GM12878 (cell line): ENCODE measurements at regions not wholly inside any gene's neighbourhood (a gene's known extent, or its start where the extent isn't known, plus 50 kb on each side); places are given as distances from the start of the nearest gene placed in this dataset.

Source experiments
- ATAC-seq: fragments of 200-7000 bp; cut with Tn5 transposase; 3 replicates; pipeline ENCODE4 v1.9.1; 2020; ENCODE audit warnings: mild to moderate bottlenecking, moderate library complexity
- BruUV-seq: library from RNA; stranded (reverse); fragments of 400-500 nt; replicated peaks from 2 replicates; lab custom pipeline; 2021; lab: Mats Ljungman, UMichigan
- CTCF ChIA-PET: fragments of 300-600 bp; sonication (Branson Sonifier 250); formaldehyde crosslinking; extraction: SDS; loops from one replicate; lab custom pipeline; 2021; ENCODE audit warnings: inconsistent platforms; lab: Yijun Ruan, JAX
- POLR2A ChIA-PET: fragments of 350-600 bp; formaldehyde crosslinking; extraction: SDS; loops from one replicate; lab custom pipeline; 2021; ENCODE audit warnings: inconsistent platforms; lab: Charles Lee
- RAD21 ChIA-PET: fragments of 300-600 bp; sonication (Branson Sonifier 250); formaldehyde crosslinking; loops from one replicate; lab custom pipeline; 2023; ENCODE audit warnings: antibody characterized with exemption; ENCODE audit not compliant: unreplicated experiment; lab: Charles Lee
- SMC1A ChIA-PET: fragments of 300-600 bp; sonication (Branson Sonifier 250); formaldehyde crosslinking; loops from one replicate; lab custom pipeline; 2023; ENCODE audit not compliant: unreplicated experiment, uncharacterized antibody; lab: Charles Lee
- DNase-seq: peaks from one replicate; pipeline ENCODE4 v3.0.0-alpha.2; 2011; ENCODE audit warnings: low read depth, low spot score
- FAIRE-seq: peaks from 3 replicates; lab custom pipeline; 2011; peaks lifted over from hg19 to GRCh38; lab: Jason Lieb, UNC
- H2AFZ ChIP-seq: 2 replicates; pipeline ENCODE4 v1.6.0; 2011; ENCODE audit warnings: low read depth, low read length, control low read depth; ENCODE audit not compliant: control insufficient read depth
- H3K27ac ChIP-seq: 2 replicates; pipeline ENCODE4 v1.5.1; 2011; ENCODE audit warnings: control low read depth; ENCODE audit not compliant: control insufficient read depth, insufficient read depth
- H3K27me3 ChIP-seq, 2 experiments: replicated peaks in 1 of 2; 2 replicates each; pipeline versions ENCODE4 v1.6.0 to v1.6.1; 2011; ENCODE audit warnings: low read length in 1 of 2; ENCODE audit not compliant: control insufficient read depth in 2 of 2, insufficient read depth in 2 of 2
- H3K36me3 ChIP-seq, 2 experiments: 2 replicates each; pipeline ENCODE4 v1.5.1; 2011; ENCODE audit warnings: low read length in 1 of 2; ENCODE audit not compliant: control insufficient read depth in 2 of 2, insufficient read depth in 2 of 2
- H3K4me1 ChIP-seq: 2 replicates; pipeline ENCODE4 v1.6.1; 2011; ENCODE audit warnings: mild to moderate bottlenecking, low read length, moderate library complexity, mixed read lengths; ENCODE audit not compliant: control insufficient read depth, insufficient read depth
- H3K4me2 ChIP-seq: 2 replicates; pipeline ENCODE4 v1.6.0; 2011; ENCODE audit warnings: control low read depth; ENCODE audit not compliant: control insufficient read depth, insufficient read depth
- H3K4me3 ChIP-seq: fragments of 200-600 bp; sonication (generic); 2 replicates; pipeline ENCODE4 v1.5.1; 2016
- H3K79me2 ChIP-seq: 2 replicates; pipeline ENCODE4 v1.6.0; 2011; ENCODE audit warnings: low read length; ENCODE audit not compliant: control insufficient read depth, insufficient read depth
- H3K9ac ChIP-seq: 2 replicates; pipeline ENCODE4 v1.8.0; 2011; ENCODE audit warnings: low read length, control low read depth, mixed read lengths; ENCODE audit not compliant: control insufficient read depth, insufficient read depth
- H3K9me3 ChIP-seq: replicated peaks from 3 replicates; pipeline ENCODE4 v1.5.1; 2011; ENCODE audit warnings: mild to moderate bottlenecking, low read length; ENCODE audit not compliant: control insufficient read depth, insufficient read depth
- H4K20me1 ChIP-seq: 2 replicates; pipeline ENCODE4 v1.6.0; 2011; ENCODE audit not compliant: control insufficient read depth, insufficient read depth
- BCL11A ChIP-seq: IDR thresholded peaks from 2 replicates; pipeline ENCODE4 v1.6.1; 2011; ENCODE audit warnings: low read depth, low read length
- HDGF ChIP-seq: fragments of 450-650 bp; IDR thresholded peaks from 2 replicates; pipeline ENCODE4 v1.6.1; 2016; ENCODE audit warnings: antibody characterized with exemption
- MTA3 ChIP-seq: IDR thresholded peaks from 2 replicates; pipeline ENCODE4 v1.6.1; 2012; ENCODE audit warnings: low read length, inconsistent platforms, borderline replicate concordance
- SMARCA5 ChIP-seq: fragments of 450-650 bp; IDR thresholded peaks from 2 replicates; pipeline ENCODE4 v1.6.1; 2017; ENCODE audit warnings: mild to moderate bottlenecking
- SRF ChIP-seq, 2 experiments: IDR thresholded peaks; 2 replicates each; pipeline ENCODE4 v1.6.1; 2011; ENCODE audit warnings: low read depth in 2 of 2, low read length in 2 of 2, mild to moderate bottlenecking in 1 of 2, moderate library complexity in 1 of 2
- ZBED1 ChIP-seq: IDR thresholded peaks from 2 replicates; pipeline ENCODE4 v1.6.1; 2016; ENCODE audit warnings: borderline replicate concordance
- WGBS: methylation state at CpG from one replicate; pipeline ENCODE4 v1.1.6; 2016; ENCODE audit warnings: low lambda C conversion rate; ENCODE audit not compliant: insufficient replicate concordance, insufficient coverage; ENCODE audit errors: missing lambda C conversion rate; 5-methylcytosine and 5-hydroxymethylcytosine counted together
- in situ Hi-C: fragments of 300-500 bp; cut with MboI; formaldehyde crosslinking; loops from 9 replicates; pipeline ENCODE4 v1.14.3; 2018; ENCODE audit warnings: mixed read lengths
- intact Hi-C: fragments of 100-400 bp; cut with micrococcal nuclease; formaldehyde crosslinking; loops from one replicate; pipeline ENCODE4 v1.14.2; 2022; ENCODE audit not compliant: unreplicated experiment
- TF ChIP-seq, protein P1 (sequence below): fragments of 450-650 bp; formaldehyde crosslinking; IDR thresholded peaks from 2 replicates; pipeline ENCODE4 v1.4.0; 2020; ENCODE audit warnings: mild to moderate bottlenecking, moderate library complexity

DNA sequence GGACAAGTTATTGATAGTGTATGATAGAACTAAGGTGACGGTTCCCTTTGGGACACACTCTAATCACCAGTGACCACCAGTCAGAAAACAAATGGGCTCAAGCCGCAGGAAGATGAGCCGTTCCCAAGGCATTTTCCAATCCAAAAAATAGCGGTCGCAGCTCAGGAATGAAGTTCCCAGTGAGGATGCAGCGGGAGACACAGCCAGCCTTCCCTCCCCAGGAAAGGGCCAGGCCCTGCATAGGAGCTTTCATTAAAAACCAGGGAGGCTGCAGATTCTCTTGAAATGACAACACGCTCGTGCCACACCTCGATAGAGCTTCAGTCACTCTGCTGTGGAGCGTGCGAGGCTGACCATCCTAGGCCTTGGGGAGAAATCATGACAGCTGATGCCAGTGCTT lies 65.8 kb upstream of the WNT7B start:
- ChIA-PET POLR2A (no interaction called here), SMC1A (no interaction called here), RAD21 (no interaction called here), CTCF (interaction anchor here (1.5 kb wide), 1 partner anchor 37 kb away, joined by 3 read pairs; no protein-coding TSS in a partner anchor)
- ATAC-seq = no peak
- intact Hi-C loops = no loop called here
- 86% methylated on average over 11 of the region's 11 CpGs for WGBS
- Histone ChIP-seq H3K36me3 (no peaks in the 10 kb centered on the region), H4K20me1 (no peaks in the 10 kb centered on the region; the same call in 1 of the 2 replicates), H3K9me3 (no peaks in the 10 kb centered on the region), H3K4me1 (no peaks in the 10 kb centered on the region), H2AFZ (no peak overlapping the region), H3K79me2 (no peaks in the 10 kb centered on the region), H3K4me2 (no peak overlapping the region), H3K27ac (no peak overlapping the region), H3K9ac (no peak overlapping the region), H3K27me3 (peaks cover 0 to 5% of the 10 kb centered on the region in 2 experiments; a peak in 3 of 4 replicates), H3K4me3 (no peak overlapping the region)
- in situ Hi-C loops = no loop called here
- no peak for TF ChIP-seq SRF (IDR thresholded peaks at IDR 0.05; ENCODE audit: low read depth in 2 of 2, low read length in 2 of 2)
- no peak for TF ChIP-seq SMARCA5
- no peak for TF ChIP-seq ZBED1
- TF ChIP-seq BCL11A = no peak
- no TSS peak for BruUV-seq
- no peak for DNase-seq
- no peak for FAIRE-seq

- intact Hi-C loops = no loop called here
- Histone ChIP-seq H2AFZ (no peak overlapping the region), H3K27ac (no peak overlapping the region), H3K9ac (no peak overlapping the region), H3K4me1 (no peaks in the 10 kb centered on the region), H3K4me3 (no peak overlapping the region), H3K4me2 (no peak overlapping the region), H4K20me1 (no peaks in the 10 kb centered on the region; the same call in 1 of the 2 replicates), H3K9me3 (no peaks in the 10 kb centered on the region), H3K27me3 (peaks cover 0 to 5% of the 10 kb centered on the region in 2 experiments; a peak in 3 of 4 replicates), H3K36me3 (no peaks in the 10 kb centered on the region), H3K79me2 (no peaks in the 10 kb centered on the region)
- ChIA-PET RAD21 (no interaction called here), SMC1A (no interaction called here), POLR2A (no interaction called here), CTCF (interaction anchor here (1.5 kb wide), 1 partner anchor 37 kb away, joined by 3 read pairs; no protein-coding TSS in a partner anchor)
- BruUV-seq = no TSS peak
- no peak for DNase-seq
- FAIRE-seq = no peak
- no peak for ATAC-seq
- in situ Hi-C loops = no loop called here
- 43% methylated on average over 7 of the region's 7 CpGs for WGBS
- TF ChIP-seq SMARCA5 (no peak), MTA3 (no peak), SRF (IDR thresholded peaks at IDR 0.05; ENCODE audit: low read depth in 2 of 2, low read length in 2 of 2) (no peak), HDGF (no peak)
- TF ChIP-seq, protein P1, sequence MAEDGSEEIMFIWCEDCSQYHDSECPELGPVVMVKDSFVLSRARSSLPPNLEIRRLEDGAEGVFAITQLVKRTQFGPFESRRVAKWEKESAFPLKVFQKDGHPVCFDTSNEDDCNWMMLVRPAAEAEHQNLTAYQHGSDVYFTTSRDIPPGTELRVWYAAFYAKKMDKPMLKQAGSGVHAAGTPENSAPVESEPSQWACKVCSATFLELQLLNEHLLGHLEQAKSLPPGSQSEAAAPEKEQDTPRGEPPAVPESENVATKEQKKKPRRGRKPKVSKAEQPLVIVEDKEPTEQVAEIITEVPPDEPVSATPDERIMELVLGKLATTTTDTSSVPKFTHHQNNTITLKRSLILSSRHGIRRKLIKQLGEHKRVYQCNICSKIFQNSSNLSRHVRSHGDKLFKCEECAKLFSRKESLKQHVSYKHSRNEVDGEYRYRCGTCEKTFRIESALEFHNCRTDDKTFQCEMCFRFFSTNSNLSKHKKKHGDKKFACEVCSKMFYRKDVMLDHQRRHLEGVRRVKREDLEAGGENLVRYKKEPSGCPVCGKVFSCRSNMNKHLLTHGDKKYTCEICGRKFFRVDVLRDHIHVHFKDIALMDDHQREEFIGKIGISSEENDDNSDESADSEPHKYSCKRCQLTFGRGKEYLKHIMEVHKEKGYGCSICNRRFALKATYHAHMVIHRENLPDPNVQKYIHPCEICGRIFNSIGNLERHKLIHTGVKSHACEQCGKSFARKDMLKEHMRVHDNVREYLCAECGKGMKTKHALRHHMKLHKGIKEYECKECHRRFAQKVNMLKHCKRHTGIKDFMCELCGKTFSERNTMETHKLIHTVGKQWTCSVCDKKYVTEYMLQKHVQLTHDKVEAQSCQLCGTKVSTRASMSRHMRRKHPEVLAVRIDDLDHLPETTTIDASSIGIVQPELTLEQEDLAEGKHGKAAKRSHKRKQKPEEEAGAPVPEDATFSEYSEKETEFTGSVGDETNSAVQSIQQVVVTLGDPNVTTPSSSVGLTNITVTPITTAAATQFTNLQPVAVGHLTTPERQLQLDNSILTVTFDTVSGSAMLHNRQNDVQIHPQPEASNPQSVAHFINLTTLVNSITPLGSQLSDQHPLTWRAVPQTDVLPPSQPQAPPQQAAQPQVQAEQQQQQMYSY = no peak
Observed at GRCh38 chr22:46043339-46043738, 66.4 kb upstream of the WNT7B start.
